Adrenal gland (tissue), 9 donors: ENCODE measurements at regions not wholly inside any gene's neighbourhood (a gene's known extent, or its start where the extent isn't known, plus 50 kb on each side); places are given as distances from the start of the nearest gene placed in this dataset.

ENCODE experiments used
- DNase-seq, 7 donors: peaks; one replicate each; pipeline ENCODE4 v3.0.0-alpha.2; 2019 to 2020
- H3K27ac ChIP-seq, 5 donors: fragments of 200-600 bp; sonication (generic) in 4 of 5; 1 replicate in 3 of 5; 2 replicates in 2 of 5; pipeline versions ENCODE4 v1.5.1 to v1.8.0; 2016 to 2020; ENCODE audit warnings: mild to moderate bottlenecking in 1 of 5
- H3K27me3 ChIP-seq: fragments of 200-600 bp; 2 replicates; pipeline ENCODE4 v1.8.0; 2021
- H3K36me3 ChIP-seq, 2 donors: fragments of 200-600 bp; replicated peaks in 1 of 2; 1 replicate in 1 of 2; 2 replicates in 1 of 2; pipeline versions ENCODE4 v1.5.1 to v1.8.0; 2018 to 2022
- H3K4me1 ChIP-seq, 2 donors: fragments of 200-600 bp; replicated peaks in 1 of 2; 1 replicate in 1 of 2; 2 replicates in 1 of 2; pipeline versions ENCODE4 v1.5.1 to v1.8.0; 2018 to 2021
- H3K4me3 ChIP-seq, 4 donors: fragments of 200-600 bp; sonication (generic) in 3 of 4; one replicate each; pipeline ENCODE4 v1.5.1; 2016 to 2018
- H3K9me3 ChIP-seq, 3 donors: fragments of 200-600 bp; sonication (generic) in 1 of 3; replicated peaks in 1 of 3; 1 replicate in 2 of 3; 2 replicates in 1 of 3; pipeline versions ENCODE4 v1.5.1 to v1.8.0; 2016 to 2021
- POLR2A ChIP-seq, 2 donors: fragments of 450-650 bp; IDR thresholded peaks; one replicate each; pipeline ENCODE4 v1.6.1; 2017; ENCODE audit warnings: antibody characterized with exemption in 2 of 2, mild to moderate bottlenecking in 2 of 2, moderate library complexity in 1 of 2
- WGBS, 4 donors: extraction: QIAGEN DNeasy Blood & Tissue Kit in 2 of 4; methylation state at CpG; one replicate each; pipeline versions ENCODE4 v1.1.5 to v1.1.7; 2013 to 2017; 5-methylcytosine and 5-hydroxymethylcytosine counted together
- intact Hi-C, 2 donors: fragments of 100-400 bp; cut with DNase I; formaldehyde crosslinking; loops; one replicate each; pipeline versions ENCODE4 v1.14.1 to v1.15.0; 2022 to 2023
- TF ChIP-seq, protein P1 (sequence below), 6 experiments: fragments of 450-650 bp in 4 of 6; fragments of 200-600 bp in 2 of 6; sonication (generic) in 1 of 6; IDR thresholded peaks; 1 replicate in 5 of 6; 2 replicates in 1 of 6; pipeline versions ENCODE4 v1.5.1 to v1.8.0; 2016 to 2021; ENCODE audit warnings: antibody characterized with exemption in 6 of 6, mild to moderate bottlenecking in 2 of 6, moderate library complexity in 1 of 6
- donor health status: healthy with polysubstance abuse.
- donor health status: Bipolar disorder and iron deficiency.
- donor health status: DM: yes; HTN: yes; CAD: no.
- donor health status: DM: no; HTN: no; CAD: no.
- donor health status: DM: no; HTN: no; CAD: no.

DNA sequence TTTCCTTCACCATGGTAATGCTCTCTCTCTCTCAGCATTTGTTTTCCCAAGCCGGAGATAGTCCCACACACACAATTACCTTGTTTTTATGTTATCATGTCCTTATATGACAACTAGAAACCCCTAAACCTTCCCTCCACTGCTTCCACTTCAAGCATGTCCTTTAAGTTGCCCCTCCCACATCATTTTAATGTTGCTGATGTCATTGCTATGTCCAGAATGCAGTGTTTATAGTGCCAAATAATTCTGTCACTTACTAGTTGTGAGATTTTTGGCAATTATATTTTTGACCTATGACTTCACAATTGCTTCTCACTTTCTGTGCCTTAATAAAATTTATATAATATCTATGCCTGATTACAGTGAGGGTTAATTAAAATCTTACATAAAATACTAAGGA lies 645.9 kb downstream of the XPNPEP1 start:
- no peak for TF ChIP-seq POLR2A (IDR thresholded peaks at IDR 0.05)
- TF ChIP-seq, protein P1, sequence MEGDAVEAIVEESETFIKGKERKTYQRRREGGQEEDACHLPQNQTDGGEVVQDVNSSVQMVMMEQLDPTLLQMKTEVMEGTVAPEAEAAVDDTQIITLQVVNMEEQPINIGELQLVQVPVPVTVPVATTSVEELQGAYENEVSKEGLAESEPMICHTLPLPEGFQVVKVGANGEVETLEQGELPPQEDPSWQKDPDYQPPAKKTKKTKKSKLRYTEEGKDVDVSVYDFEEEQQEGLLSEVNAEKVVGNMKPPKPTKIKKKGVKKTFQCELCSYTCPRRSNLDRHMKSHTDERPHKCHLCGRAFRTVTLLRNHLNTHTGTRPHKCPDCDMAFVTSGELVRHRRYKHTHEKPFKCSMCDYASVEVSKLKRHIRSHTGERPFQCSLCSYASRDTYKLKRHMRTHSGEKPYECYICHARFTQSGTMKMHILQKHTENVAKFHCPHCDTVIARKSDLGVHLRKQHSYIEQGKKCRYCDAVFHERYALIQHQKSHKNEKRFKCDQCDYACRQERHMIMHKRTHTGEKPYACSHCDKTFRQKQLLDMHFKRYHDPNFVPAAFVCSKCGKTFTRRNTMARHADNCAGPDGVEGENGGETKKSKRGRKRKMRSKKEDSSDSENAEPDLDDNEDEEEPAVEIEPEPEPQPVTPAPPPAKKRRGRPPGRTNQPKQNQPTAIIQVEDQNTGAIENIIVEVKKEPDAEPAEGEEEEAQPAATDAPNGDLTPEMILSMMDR (IDR thresholded peaks at IDR 0.05) = no peak

DNA sequence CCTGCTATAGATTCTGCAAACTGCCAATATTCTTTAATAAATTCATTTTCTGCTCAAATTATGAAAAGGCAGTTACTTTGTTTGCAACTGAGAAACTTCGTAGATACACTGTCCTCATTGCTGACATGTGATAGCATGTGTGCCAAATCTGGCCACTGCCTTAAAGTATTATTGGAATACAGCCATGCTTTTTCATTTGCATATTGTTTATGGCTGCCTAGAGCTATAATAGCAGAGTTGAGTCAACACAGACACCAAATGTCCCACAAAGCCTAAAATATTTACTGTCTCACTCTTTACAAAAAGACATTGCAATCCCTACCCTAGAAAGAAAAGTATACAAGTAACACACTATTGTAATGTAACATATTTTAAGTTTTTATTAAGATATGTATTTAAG lies 647.4 kb downstream of the XPNPEP1 start:
- 1 to 63% (median 44%) methylated on average over 1 of the region's 1 CpG for WGBS, 4 donors
- TF ChIP-seq POLR2A (IDR thresholded peaks at IDR 0.05) = no peak
- TF ChIP-seq, protein P1 (IDR thresholded peaks at IDR 0.05) = no peak
- Histone ChIP-seq H3K9me3 (no peaks in the 10 kb centered on the region), H3K27ac (no peak overlapping the region), H3K27me3 (no peaks in the 10 kb centered on the region), H3K36me3 (no peaks in the 10 kb centered on the region), H3K4me3 (no peak overlapping the region), H3K4me1 (no peaks in the 10 kb centered on the region)
- intact Hi-C loops = no loop called here
- no peak for DNase-seq

More for the DNA sequence above, 645.9 kb downstream of the XPNPEP1 start:
- intact Hi-C loops = no loop called here
- H3K36me3 ChIP-seq = no peaks in the 10 kb centered on the region
- H3K27ac ChIP-seq = no peak overlapping the region
- no peaks in the 10 kb centered on the region for H3K4me1 ChIP-seq
- no peaks in the 10 kb centered on the region for H3K27me3 ChIP-seq
- no peak overlapping the region for H3K4me3 ChIP-seq
- 71 to 96% (median 87%) methylated on average over 1 of the region's 1 CpG for WGBS, 4 donors
- DNase-seq = no peak
- no peaks in the 10 kb centered on the region for H3K9me3 ChIP-seq

DNA sequence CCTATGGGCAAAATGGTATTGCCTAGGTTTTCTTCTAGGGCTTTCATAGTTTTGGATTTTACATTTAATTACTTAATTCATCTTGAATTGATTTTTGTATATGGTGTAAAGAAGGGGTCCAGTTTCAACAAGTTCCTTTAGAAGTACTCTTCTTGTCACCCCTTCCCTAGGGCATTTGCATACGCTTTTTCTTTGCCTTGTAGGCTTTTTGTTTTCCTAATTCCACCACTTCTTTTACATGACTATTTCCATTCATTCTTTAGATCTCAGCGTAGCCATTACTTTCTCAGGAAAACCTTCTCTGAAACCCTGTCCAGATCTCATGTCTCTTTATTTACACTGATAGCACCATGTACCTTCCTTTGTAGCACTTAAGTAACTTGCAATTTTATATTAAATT lies 648.6 kb downstream of the XPNPEP1 start:
- H3K36me3 ChIP-seq = no peaks in the 10 kb centered on the region
- no peaks in the 10 kb centered on the region for H3K27me3 ChIP-seq
- no peaks in the 10 kb centered on the region for H3K4me1 ChIP-seq
- no peaks in the 10 kb centered on the region for H3K9me3 ChIP-seq
- 49 to 71% (median 62%) methylated on average over 2 of the region's 2 CpGs for WGBS, 4 donors
- TF ChIP-seq, protein P1 (IDR thresholded peaks at IDR 0.05) = no peak
- intact Hi-C loops = no loop called here
- no peak overlapping the region for H3K27ac ChIP-seq
- H3K4me3 ChIP-seq = no peak overlapping the region
- DNase-seq = no peak

DNA sequence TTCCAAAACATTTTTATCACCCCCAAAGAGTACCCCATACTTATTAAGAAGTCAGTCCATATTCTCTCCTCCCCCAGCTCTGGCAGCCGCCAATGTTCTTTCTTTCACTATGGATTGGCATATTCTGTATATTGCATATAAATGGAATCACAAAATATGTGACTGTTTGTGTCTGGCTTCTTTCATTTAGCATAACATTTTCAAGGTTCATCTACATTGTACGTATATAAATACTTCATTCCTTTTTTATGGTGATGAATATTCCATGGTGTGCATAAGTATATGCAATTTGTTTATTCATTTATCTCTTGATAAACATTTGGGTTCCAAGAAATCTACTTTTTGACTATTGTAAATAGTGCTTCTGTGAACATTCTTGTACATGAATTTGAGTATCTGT lies 653.1 kb downstream of the XPNPEP1 start:
- TF ChIP-seq, protein P1 (IDR thresholded peaks at IDR 0.05) = no peak
- TF ChIP-seq POLR2A (IDR thresholded peaks at IDR 0.05) = no peak
- Histone ChIP-seq H3K9me3 (no peaks in the 10 kb centered on the region), H3K27me3 (no peaks in the 10 kb centered on the region), H3K27ac (no peak overlapping the region), H3K4me3 (no peak overlapping the region), H3K36me3 (no peaks in the 10 kb centered on the region), H3K4me1 (no peaks in the 10 kb centered on the region)
- DNase-seq = no peak
- WGBS, 4 donors = 65 to 81% (median 77%) methylated on average over 2 of the region's 2 CpGs
- intact Hi-C loops = no loop called here
